Effector memory CD4-positive, alpha-beta T cell (primary cell): ENCODE measurements at regions not wholly inside any gene's neighbourhood (a gene's known extent, or its start where the extent isn't known, plus 50 kb on each side); places are given as distances from the start of the nearest gene placed in this dataset.

Source experiments
- DNase-seq, 3 donors: peaks; one replicate each; pipeline ENCODE4 v3.0.0-alpha.2; 2020
- H3K27ac ChIP-seq: 2 replicates; pipeline ENCODE4 v1.7.0; 2013; ENCODE audit warnings: mild to moderate bottlenecking, low read length, moderate library complexity; ENCODE audit not compliant: insufficient read depth, poor library complexity, severe bottlenecking
- H3K27me3 ChIP-seq: replicated peaks from 2 replicates; pipeline ENCODE4 v1.7.0; 2013; ENCODE audit warnings: mild to moderate bottlenecking, low read length; ENCODE audit not compliant: insufficient read depth, control insufficient read depth, poor library complexity, severe bottlenecking
- H3K36me3 ChIP-seq: 2 replicates; pipeline ENCODE4 v1.7.0; 2013; ENCODE audit warnings: mild to moderate bottlenecking, low read length, moderate library complexity; ENCODE audit not compliant: control insufficient read depth, insufficient read depth
- H3K4me1 ChIP-seq: 2 replicates; pipeline ENCODE4 v1.7.0; 2013; ENCODE audit warnings: low read length, mild to moderate bottlenecking; ENCODE audit not compliant: control insufficient read depth, insufficient read depth, poor library complexity, severe bottlenecking
- H3K4me3 ChIP-seq: 2 replicates; pipeline ENCODE4 v1.7.0; 2013; ENCODE audit warnings: low read length, low read depth, mild to moderate bottlenecking; ENCODE audit not compliant: insufficient read depth, poor library complexity, severe bottlenecking
- H3K9me3 ChIP-seq: 2 replicates; pipeline ENCODE4 v1.7.0; 2013; ENCODE audit warnings: mild to moderate bottlenecking, low read length, moderate library complexity; ENCODE audit not compliant: control insufficient read depth

DNA sequence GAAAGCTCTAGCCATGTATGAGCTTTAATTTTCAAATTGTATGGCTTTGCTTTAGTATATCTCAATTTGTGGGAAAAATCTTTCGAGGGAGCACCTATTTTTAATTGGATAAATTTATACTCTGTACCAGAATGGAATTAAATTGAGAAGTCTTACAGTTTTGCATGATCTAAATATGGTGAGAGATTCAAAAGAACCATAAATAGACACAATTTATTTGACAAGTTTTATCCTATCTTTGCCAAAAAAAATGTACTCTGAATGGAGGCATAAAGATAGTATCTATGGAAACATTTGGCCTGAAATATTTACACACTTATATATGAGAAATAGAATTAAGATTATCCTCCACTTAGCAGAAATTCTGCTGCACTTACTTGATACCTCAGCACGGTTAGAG is 238.4 kb downstream of the NDUFA10 start:
- Histone ChIP-seq H3K36me3 (no peaks in the 10 kb centered on the region), H3K27ac (no peak overlapping the region), H3K27me3 (no peaks in the 10 kb centered on the region), H3K4me3 (no peak overlapping the region), H3K9me3 (no peaks in the 10 kb centered on the region), H3K4me1 (no peaks in the 10 kb centered on the region)
- DNase-seq, result no peak

DNA sequence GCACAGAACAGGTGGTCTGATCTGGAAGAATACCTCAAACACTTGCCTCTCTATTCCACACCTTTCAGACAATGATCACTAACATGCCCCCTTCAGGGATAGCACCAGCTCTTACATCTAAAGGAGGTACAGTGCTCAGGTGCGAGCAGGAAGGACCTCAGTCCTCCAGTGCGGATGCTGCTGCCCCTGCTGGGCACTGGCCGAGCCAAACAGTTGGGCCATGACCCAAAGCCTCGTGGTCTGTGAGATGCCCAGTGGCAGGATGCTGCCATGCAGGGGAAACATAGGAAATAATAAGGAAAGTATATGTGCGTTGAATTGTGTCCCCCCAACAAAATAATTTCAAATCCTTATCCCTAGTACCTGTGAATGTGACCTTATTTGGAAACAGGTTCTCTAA is 243.7 kb downstream of the NDUFA10 start:
- Histone ChIP-seq H3K4me3 (no peak overlapping the region), H3K27me3 (no peaks in the 10 kb centered on the region), H3K4me1 (no peaks in the 10 kb centered on the region), H3K9me3 (no peaks in the 10 kb centered on the region), H3K27ac (no peak overlapping the region), H3K36me3 (no peaks in the 10 kb centered on the region)
- DNase-seq, result no peak

DNA sequence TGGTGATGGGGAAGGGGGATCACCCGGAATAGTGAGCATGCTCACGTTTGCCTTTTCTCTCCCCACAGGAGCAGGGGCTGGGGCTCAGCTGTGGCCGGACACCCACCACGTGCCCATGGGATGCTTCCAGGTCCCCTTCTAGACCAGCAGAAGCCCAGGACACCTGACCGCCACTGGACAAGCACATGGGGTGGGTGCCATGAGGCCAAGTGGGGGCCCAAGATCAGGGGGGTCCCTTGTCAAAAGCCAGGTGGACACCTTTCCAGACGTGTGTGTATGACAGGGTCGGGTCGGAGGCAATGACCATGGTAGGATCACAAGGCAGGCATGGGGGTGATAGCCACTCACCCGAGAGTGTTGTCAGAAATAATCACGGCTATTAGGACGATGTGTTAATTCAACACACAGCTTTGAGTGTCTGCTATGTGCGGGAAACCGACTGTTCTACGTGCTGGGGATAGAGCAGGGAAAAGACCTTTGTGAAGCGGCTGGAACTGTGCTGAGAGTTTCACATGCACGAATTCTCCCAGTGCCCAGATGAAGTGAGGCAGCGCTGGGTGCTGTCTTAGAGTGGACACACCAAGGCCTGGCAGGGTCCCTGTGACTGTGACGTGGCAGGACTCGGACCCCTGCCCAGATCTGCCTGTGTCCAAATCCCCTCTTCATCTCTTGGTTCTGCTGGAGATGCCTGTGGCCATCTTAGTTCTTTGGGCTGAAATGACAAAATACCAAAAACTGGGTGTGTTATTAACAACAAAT is 244.7 kb downstream of the NDUFA10 start:
- no peak for DNase-seq
- no peaks in the 10 kb centered on the region for H3K36me3 ChIP-seq
- H3K9me3 ChIP-seq, result no peaks in the 10 kb centered on the region
- H3K4me3 ChIP-seq, result no peak overlapping the region
- no peak overlapping the region for H3K27ac ChIP-seq
- H3K4me1 ChIP-seq, result no peaks in the 10 kb centered on the region
- no peaks in the 10 kb centered on the region for H3K27me3 ChIP-seq

DNA sequence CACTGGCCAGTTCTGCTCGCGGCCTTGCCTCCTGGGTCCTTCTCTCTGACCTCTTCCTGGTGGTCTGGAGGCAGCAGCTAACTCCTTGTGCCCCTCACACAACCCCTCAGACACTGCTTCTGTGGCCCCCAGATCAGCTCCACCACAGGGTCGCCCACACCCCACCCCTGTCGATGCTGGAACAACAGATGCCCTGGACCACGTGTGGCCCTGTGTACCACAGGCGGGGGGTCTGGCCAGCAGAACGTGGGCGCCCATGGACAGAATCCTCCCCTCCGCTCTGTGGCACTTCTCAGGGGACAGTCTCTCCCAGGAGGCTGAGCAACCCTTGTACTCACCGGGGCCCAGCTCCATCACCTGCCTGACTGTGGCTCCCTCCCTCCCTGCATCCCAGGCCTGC is 245.6 kb downstream of the NDUFA10 start:
- Histone ChIP-seq H3K36me3 (no peaks in the 10 kb centered on the region), H3K4me3 (no peak overlapping the region)

DNA sequence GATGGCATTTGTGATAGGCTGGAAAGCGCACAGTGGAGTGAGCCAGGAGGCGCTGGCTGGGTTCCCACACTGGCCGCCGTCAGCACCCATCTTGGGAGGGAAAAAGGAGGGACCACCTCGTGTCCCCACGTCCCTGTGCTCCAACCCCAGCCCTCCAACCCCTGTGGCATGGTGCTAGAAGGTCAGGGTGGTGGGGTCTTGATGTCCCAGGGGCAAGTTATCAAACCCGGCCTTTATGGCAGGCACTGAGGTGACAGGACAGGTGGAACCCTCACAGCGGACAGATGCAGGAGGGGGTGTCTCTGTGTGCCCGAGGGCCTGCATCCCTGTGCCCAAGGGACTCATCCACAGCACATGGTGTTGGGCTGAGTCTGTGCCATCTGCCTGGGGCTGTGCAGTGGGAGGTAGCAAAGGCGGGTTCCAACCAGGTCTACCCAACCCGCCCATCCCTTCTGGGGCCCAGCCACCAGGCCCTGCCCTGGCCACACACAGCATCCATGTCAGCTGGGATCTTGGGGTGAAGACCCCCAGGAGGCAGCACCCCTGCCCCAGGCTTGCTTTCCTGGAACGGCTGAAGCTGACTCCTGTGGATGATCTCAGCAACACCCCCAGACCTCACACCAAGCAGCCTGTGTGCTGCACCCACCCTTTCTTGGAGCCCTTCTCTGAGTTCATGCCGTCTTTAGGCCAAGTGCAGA is 246.1 kb downstream of the NDUFA10 start:
- no peak overlapping the region for H3K27ac ChIP-seq
- no peak overlapping the region for H3K4me3 ChIP-seq
- no peaks in the 10 kb centered on the region for H3K9me3 ChIP-seq
- no peaks in the 10 kb centered on the region for H3K27me3 ChIP-seq
- H3K36me3 ChIP-seq, result no peaks in the 10 kb centered on the region
- H3K4me1 ChIP-seq, result no peaks in the 10 kb centered on the region
- no peak for DNase-seq

More for the DNA sequence above, 245.6 kb downstream of the NDUFA10 start:
- Histone ChIP-seq H3K27me3 (no peaks in the 10 kb centered on the region), H3K4me1 (no peaks in the 10 kb centered on the region), H3K9me3 (no peaks in the 10 kb centered on the region), H3K27ac (no peak overlapping the region)
- DNase-seq, result no peak

DNA sequence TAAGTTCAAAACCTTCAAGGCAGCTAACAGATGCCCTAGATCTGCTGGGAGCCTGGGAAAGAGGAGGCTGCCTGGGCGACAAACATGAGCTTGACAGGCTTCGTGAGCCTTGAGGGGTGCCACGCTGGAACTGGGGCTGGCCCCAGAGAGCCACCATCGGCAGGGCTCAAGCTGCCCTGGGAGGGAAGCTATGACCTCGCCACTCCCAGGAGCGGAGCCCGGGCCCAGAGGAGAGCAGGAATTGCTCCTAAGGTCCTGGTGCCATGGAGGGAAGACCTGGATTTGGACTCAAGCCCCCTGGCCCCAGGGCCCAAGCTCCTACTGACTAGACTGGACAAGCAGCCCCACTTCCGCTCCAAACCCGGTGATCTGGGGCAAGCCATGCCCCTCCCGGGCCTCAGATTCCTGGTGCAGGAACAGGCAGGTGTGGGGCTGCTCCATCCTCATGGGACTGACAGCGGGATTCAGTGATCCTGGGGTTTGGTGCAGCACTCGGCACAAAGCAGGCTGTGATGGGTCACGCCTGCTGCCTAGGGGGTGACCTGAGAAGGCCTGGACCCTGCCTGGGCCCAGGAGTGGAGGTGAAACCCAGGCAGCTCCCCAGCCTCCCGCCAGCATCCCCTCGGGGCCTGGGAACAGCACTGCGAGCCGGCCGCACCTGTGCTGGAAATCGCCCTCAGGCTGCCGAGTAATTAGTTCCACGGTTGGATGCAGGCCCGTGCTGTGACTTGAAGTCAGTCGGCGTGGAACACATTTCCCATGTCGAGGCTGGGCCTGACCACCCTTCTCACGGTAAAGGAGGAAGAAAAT is 246.9 kb downstream of the NDUFA10 start:
- Histone ChIP-seq H3K9me3 (no peaks in the 10 kb centered on the region), H3K36me3 (no peaks in the 10 kb centered on the region), H3K27me3 (no peaks in the 10 kb centered on the region), H3K4me3 (no peak overlapping the region), H3K27ac (no peak overlapping the region), H3K4me1 (no peaks in the 10 kb centered on the region)
- DNase-seq, result no peak

DNA sequence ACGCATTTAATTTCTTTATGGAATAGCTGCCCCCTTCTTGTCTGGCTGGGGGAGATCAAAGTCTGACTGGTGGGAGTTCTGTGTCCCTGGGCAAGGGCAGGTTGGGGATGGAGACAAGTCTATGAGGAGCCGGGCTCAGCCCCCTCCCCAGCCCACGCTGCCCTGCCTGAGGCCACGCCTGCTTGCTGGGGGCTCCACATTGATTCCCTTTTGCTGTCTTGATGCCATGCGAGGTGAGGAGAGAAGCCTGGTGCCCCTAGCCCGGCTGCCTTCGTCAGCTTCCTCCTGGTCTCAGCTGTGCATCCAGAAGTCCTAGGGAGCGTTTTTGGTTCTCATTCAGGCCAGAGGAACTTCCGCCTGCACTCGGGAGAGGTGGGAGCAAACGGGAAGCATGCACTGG is 247.9 kb downstream of the NDUFA10 start:
- DNase-seq, result no peak
- H3K4me3 ChIP-seq, result no peak overlapping the region
- no peaks in the 10 kb centered on the region for H3K27me3 ChIP-seq
- H3K36me3 ChIP-seq, result no peaks in the 10 kb centered on the region
- no peaks in the 10 kb centered on the region for H3K4me1 ChIP-seq
- H3K9me3 ChIP-seq, result no peaks in the 10 kb centered on the region
- no peak overlapping the region for H3K27ac ChIP-seq

DNA sequence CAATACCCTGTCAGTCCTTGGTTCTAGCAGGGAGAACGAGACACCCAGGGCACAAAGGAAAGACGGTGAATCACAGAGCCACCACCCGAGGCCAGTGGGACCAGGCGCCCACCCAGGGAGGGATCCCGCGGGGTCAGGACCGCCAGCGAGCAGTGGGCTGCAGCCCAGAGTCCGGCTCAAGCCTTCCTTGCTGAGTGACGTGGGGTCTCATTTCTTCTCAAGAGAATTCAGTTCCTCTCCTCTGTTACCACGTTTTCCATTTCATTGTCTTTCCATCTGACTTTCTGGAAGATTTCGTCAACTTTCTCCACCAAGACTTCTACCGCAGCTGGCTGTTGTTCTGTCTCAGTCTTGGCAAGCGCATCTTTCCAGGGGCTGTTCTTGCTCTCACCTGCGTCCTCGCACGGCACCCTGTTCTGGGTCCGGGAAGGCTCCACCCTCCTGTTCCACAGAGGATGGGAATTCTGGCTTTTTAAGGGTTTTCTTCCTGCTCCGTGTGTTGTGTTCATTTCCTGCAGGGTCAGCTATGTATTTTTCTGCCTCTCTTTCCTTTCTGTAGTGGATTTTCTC is 248.6 kb downstream of the NDUFA10 start:
- H3K36me3 ChIP-seq, result no peaks in the 10 kb centered on the region
- H3K9me3 ChIP-seq, result no peaks in the 10 kb centered on the region

DNA sequence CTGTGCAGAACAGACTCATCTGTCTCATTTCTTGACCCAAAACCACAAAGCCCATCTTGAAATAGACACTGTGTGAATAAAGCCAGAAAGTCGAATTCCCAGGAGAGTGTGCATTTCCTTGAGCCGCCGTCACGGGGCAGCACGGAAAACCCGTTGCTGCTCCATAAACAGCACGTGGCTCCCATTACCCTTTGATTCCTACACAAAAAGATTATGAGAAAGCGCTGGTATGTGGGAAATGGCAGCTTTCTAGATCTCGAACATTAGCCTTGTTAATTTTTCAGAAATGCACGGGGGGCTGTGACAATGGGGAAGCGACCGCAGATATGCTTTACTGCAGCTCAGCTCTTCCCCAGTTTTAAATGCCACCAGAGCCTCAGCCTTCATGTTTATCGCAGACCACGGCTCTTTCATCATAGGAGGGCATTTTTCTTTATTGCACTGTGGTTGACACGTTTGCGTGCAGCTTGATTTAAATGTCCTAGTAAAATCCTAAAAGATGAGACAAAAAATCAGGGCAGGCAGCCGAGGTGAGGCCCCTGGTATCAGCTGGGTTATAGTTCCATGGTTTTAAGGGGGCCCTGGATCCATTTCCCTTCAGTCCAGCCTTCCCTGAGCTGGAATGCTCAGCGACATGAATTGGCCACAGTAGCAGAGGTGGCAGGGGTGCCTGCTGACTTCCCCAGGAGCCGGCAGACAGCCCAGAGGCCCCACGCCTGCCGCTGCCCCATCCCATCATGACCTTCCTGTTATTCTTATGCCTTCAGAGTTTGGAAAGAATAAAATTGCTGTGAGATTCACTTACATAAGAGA is 249.3 kb downstream of the NDUFA10 start:
- H3K4me1 ChIP-seq, result no peaks in the 10 kb centered on the region
- no peak for DNase-seq
- no peaks in the 10 kb centered on the region for H3K36me3 ChIP-seq
- H3K27me3 ChIP-seq, result no peaks in the 10 kb centered on the region
- H3K4me3 ChIP-seq, result no peak overlapping the region
- H3K9me3 ChIP-seq, result no peaks in the 10 kb centered on the region
- no peak overlapping the region for H3K27ac ChIP-seq

More for the DNA sequence above, 248.6 kb downstream of the NDUFA10 start:
- Histone ChIP-seq H3K27me3 (no peaks in the 10 kb centered on the region), H3K4me3 (no peak overlapping the region), H3K27ac (no peak overlapping the region), H3K4me1 (no peaks in the 10 kb centered on the region)
- no peak for DNase-seq
